ENCODE measurements at regions not wholly inside any gene's neighbourhood (a gene's known extent, or its start where the extent isn't known, plus 50 kb on each side); places are given as distances from the start of the nearest gene placed in this dataset.

- TF ChIP-seq ZFP30 (CRISPR knock-in tag; IDR thresholded peaks at IDR 0.05) (no peak), CSDC2 (CRISPR knock-in tag; IDR thresholded peaks at IDR 0.05) (no peak), OSR1 (CRISPR knock-in tag; IDR thresholded peaks at IDR 0.05) (no peak), CSRNP3 (CRISPR knock-in tag; IDR thresholded peaks at IDR 0.05) (no peak), GLIS3 (CRISPR knock-in tag; IDR thresholded peaks at IDR 0.05) (no peak), ZNF8 (CRISPR knock-in tag; IDR thresholded peaks at IDR 0.05) (no peak), SNAI2 (CRISPR knock-in tag; IDR thresholded peaks at IDR 0.05) (no peak), TOX (CRISPR knock-in tag; IDR thresholded peaks at IDR 0.05; ENCODE audit: borderline replicate concordance) (no peak), PATZ1 (CRISPR knock-in tag; IDR thresholded peaks at IDR 0.05; ENCODE audit: borderline replicate concordance) (no peak), ARNTL (CRISPR knock-in tag; IDR thresholded peaks at IDR 0.05; ENCODE audit: borderline replicate concordance, low read depth) (no peak), TCF4 (CRISPR knock-in tag; IDR thresholded peaks at IDR 0.05; ENCODE audit: borderline replicate concordance) (no peak), ESRRG (CRISPR knock-in tag; IDR thresholded peaks at IDR 0.05) (no peak), BACH2 (CRISPR knock-in tag; IDR thresholded peaks at IDR 0.05; ENCODE audit: borderline replicate concordance) (no peak), ZNF565 (CRISPR knock-in tag; conservative IDR thresholded peaks at IDR 0.05; ENCODE audit: low read depth) (no peak), RARB (CRISPR knock-in tag; IDR thresholded peaks at IDR 0.05) (no peak), CREB5 (CRISPR knock-in tag; IDR thresholded peaks at IDR 0.05; ENCODE audit: low read depth) (no peak), ZFP3 (CRISPR knock-in tag; IDR thresholded peaks at IDR 0.05) (no peak), PPARA (CRISPR knock-in tag; IDR thresholded peaks at IDR 0.05; ENCODE audit: borderline replicate concordance) (no peak), ISL1 (CRISPR knock-in tag; IDR thresholded peaks at IDR 0.05) (no peak), TSHZ2 (CRISPR knock-in tag; IDR thresholded peaks at IDR 0.05) (no peak)
- no peak for ATAC-seq
These were observed 207.4 kb upstream of the IGF1R start for GRCh38 chr15:98440917-98441316.

GRCh38 chr15:98441599-98441998 is 206.7 kb upstream of the IGF1R start:
- no peak for ATAC-seq
- TF ChIP-seq ZFP3 (CRISPR knock-in tag; IDR thresholded peaks at IDR 0.05) = no peak
- TF ChIP-seq ESRRG (CRISPR knock-in tag; IDR thresholded peaks at IDR 0.05) = no peak
- TF ChIP-seq PPARA (CRISPR knock-in tag; IDR thresholded peaks at IDR 0.05; ENCODE audit: borderline replicate concordance) = no peak
- TF ChIP-seq ZC3H10 (CRISPR knock-in tag; IDR thresholded peaks at IDR 0.05) = no peak
- no peak for TF ChIP-seq RARB (CRISPR knock-in tag; IDR thresholded peaks at IDR 0.05)
- TF ChIP-seq GLIS3 (CRISPR knock-in tag; IDR thresholded peaks at IDR 0.05) = no peak
- no peak for TF ChIP-seq TSHZ2 (CRISPR knock-in tag; IDR thresholded peaks at IDR 0.05)
- TF ChIP-seq ZNF70 (CRISPR knock-in tag; IDR thresholded peaks at IDR 0.05) = no peak
- no peak for TF ChIP-seq CSRNP3 (CRISPR knock-in tag; IDR thresholded peaks at IDR 0.05)
- no peak for TF ChIP-seq ZNF565 (CRISPR knock-in tag; conservative IDR thresholded peaks at IDR 0.05; ENCODE audit: low read depth)
- TF ChIP-seq TOX (CRISPR knock-in tag; IDR thresholded peaks at IDR 0.05; ENCODE audit: borderline replicate concordance) = no peak
- no peak for TF ChIP-seq CSDC2 (CRISPR knock-in tag; IDR thresholded peaks at IDR 0.05)
